GM19043 (cell line): ENCODE measurements at regions not wholly inside any gene's neighbourhood (a gene's known extent, or its start where the extent isn't known, plus 50 kb on each side); places are given as distances from the start of the nearest gene placed in this dataset.
"Not testable (repeated sequence)": the region's sequence is repeated elsewhere in the genome, so short reads cannot be mapped to it uniquely, and the experiment has no call there.

Experiments
- ATAC-seq: cut with Tn5 transposase; IDR thresholded peaks from one replicate; pipeline ENCODE4 v1.9.1; 2021; ENCODE audit warnings: low read depth; ENCODE audit not compliant: unreplicated experiment

DNA sequence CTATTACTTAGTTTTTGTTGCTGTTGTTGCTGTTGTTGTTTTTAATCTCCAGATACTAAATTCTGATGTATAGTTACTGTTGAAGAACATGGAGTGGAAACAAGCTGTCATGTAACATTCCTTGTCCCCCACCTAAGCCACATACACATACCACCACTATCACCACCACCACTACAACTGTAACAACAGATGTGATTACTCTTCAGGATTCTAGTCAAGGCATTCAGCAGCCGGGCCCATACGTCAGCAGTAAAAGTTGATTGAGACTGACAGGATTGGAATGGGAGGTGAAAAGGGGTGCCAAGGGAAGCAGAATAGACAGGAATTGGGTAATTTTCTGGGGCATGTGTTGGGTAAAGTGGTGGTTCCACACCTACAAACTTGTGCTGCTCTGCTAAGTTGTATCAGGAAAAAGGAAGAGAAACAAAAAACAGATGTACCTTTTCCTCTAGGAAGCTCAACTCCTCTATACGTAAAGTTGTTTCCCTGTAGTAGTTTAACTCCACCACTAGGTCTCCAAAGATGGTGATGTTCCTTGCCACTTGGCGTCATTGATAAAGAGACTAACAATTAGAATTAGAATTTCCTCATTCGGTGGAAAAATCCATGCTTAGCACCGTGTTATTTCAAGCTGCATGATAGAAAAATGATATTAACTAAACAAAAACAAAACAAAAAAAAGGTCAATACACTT lies 138.6 kb downstream of the ARRDC3 start:
- ATAC-seq: no peak

DNA sequence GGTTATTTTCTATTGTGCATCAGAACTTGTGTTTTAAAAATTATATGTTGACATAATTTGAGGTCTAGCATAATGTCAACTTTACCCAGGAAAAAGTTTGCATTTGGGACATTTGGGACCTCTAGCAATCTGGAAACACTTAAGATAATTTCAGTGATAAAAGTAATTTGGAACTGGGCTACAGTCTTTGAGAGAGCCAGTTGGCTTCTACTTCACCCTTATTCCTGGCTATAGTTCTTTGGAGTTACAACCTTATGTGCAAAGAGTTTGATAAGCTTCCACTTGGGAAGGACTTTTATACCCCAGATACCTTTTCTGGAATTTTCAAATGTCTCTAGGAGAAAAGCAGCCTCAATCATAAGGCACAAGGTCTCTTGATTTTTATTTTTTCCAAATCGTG lies 139.3 kb downstream of the ARRDC3 start:
- ATAC-seq: no peak

DNA sequence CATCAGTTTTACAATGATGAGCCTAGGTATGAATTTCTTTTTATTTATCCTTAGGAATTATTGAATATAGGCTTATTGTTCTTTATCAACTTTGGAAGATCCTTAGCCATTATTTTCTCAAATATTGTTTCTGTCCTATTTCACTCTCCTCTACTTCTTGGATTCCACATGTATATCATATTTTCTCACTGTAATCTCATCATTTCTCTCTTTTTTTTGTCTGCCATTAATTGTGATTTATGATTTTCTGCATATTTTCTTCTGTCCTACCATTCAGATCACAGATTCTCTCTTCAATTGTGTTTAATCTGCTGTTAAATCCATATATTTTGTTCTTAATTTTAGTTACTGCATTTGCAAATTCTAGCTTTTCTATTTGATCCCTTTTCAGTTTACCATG lies 139.8 kb downstream of the ARRDC3 start:
- no peak for ATAC-seq

DNA sequence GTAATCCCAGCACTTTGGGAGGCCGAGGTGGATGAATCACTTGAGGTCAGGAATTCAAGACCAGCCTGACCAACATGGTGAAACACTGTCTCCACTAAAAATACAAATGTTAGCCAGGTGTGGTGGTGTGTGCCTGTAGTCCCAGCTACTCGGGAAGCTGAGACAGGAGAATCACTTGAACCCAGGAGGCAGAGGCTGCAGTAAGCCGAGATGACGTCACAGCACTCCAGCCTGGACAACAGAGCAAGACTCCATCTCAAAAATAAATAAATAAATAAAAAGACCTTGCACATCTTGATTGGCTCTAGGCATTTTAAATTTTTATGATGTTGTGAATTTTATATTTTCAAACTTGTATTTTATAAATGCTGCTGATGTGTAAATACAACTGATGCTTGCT lies 141.7 kb downstream of the ARRDC3 start:
- ATAC-seq: not testable (repeated sequence)

DNA sequence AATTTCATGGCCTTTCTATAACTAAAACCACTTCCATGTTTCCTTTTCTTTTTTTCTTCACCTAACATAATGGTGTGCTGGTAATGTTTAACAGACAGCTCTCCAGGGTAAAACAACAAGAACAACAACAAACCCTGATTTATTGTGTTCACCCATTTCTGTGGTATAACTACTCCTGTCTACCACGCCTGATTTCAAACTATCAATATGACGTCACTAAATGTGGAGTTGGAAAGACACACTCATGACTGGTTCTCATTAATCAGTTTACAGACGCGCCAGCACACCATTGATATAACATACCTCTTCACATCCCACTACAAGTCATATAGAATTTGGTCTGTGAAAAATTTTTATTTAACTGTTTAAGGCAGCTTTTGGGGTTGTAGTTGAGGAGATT lies 142.9 kb downstream of the ARRDC3 start:
- ATAC-seq: no peak

DNA sequence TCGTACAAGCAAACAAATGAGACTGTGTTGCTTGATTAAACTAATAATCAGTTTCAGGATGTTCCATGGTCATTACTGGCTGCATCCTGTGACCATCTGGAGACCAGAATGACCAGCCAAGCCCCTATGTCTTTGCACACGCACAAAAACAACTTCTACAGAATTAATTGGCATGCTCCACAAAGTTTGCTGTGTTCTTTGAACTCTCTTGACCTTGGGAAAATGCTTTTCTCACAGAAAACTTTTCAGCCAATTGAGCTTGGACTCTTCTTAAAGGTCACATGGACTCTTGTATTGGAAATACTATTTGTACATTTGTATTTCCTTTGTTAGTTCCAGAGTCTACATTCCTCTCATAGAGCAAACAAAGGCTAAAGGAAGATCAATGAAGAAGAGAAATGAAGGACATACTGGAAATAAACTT lies 147.8 kb downstream of the ARRDC3 start:
- ATAC-seq: no peak

DNA sequence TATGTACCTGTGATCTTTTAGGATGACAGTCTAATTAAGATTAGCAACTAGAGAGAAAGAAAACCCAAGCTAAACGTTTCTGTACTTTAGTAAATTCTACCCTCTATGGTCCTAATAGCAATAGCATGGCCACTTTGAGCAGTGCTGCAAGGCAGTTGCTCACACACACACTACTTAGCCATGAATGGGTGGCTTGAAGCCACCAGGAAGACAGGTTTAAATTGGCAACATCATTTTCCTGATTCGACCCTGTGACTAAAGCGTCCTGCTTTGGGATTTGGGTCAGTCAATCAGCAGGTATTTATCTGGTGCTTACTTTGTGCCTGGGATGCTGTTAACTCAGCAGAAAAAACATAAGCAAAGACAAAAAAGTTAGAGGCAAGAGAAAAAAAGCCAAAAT lies 150.6 kb downstream of the ARRDC3 start:
- no peak for ATAC-seq

DNA sequence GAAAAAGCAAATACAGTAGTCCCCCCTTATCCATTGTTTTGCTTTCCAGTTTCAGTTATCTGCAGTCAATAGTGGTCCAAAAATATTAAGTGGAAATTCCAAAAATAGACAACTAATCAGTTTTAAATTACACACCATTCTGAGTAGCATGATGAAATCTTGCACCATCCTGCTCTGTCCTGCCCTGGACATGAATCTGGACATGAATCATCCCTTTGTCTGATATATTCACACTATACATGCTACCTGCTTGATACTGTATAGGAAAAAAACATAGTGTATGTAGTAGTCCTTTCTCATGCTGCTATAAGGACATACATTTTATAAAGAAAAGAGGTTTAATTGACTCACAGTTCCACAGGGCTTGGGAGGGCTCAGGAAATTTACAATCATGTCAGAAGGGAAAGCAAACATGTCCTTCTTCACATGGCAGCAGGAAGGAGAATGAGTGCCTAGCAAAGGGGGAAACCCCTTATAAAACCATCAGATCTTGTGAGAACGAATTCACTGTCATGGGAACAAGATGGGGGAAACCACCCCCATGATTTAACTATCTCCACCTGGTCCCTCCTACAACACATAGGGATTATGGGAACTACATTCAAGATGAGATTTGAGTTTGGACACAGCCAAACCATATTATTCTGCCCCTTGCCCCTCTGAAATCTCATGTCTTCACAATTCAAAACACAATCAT lies 153.9 kb downstream of the ARRDC3 start:
- ATAC-seq: no peak

DNA sequence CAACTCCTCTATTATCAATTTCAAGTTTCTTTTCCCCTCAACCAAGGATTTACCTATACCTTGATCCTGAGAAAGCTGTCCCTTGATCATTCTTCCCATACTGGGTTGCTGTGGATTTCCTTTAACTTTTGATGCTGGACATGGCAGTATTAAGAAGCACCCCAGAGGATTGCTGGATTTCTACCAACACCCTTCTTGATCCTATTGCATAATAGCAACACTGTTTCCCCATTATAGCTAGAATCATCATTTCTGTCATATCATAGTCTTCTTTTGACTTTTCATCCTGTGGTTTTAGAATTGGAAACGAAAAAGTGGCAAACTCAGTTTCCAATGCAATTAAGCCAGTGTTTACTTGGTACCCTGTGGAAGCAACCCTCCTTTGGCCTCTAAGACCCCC lies 154.9 kb downstream of the ARRDC3 start:
- no peak for ATAC-seq

DNA sequence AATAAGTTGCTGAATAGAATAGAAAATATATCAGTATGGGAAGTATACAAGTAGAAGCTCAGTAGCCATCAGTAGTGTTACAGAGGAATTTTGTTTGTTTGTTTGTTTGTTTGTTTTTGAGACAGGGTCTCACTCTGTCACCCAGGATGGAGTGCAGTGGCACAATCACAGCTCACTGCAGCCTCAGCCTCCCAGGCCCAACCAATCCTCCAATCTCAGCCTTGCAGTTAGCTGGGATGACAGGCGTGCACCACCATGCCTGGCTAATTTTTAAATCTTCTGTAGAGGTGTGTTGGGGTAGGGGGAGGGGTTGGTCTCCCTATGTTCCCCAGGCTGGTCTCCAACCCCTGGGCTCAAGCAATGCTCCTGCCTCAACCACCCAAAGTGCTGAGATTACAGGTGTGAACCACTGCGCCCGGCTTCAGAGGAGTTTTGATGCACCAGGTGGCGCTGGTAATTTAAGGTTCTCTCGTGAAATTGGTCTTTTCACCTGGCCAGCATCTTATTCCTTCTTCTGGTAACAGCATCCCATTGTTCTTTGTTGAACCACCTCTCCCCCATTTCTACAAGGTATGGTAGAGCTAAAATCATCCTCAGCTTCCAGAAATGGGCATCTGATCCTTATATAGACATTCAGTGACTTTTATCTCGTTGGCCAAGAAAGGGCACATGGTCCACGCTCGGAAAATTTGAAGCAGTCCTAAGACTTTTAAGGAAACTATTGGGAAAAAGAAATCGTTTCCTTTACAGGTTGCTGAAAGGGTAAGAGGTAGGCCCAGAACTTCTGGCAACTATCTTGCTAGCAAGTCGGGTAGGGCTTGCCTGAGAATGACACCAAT lies 157.1 kb downstream of the ARRDC3 start:
- ATAC-seq: peak; percentile 83

DNA sequence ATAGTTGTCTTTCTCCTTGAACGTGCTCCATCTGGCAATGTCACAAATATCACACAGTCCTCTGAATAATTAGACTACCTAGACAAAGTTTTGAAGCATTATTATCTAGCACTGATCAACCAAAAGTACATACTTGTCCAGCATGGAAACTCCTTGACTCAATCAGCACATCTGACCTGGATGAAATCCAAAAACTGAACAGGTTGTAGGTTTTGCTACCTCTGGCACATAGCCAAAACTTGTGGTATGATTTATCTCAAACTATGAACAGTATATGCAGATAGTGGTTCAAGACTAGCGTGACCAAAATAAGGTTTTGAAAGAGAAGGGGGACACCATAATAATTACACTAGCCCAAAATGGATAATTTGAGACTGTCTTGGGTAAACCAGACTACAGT lies 158.1 kb downstream of the ARRDC3 start:
- ATAC-seq: no peak

DNA sequence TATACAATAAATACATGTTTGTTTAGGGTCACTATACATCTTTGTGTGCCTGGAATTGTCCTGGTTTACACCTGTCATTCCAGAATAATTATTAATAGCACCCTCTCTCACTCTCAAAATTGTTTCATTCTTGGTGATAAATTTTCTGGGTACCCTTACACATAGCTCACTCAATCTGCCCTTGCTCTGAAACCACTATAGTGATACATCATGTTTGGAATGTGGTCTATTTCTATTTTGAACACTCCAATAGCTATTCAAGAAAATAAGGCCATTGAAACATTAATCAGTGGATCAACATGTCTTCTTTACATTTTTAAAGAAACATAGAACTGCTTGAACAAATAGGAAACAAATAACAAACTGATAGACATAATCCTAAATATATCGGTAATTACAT lies 158.7 kb downstream of the ARRDC3 start:
- no peak for ATAC-seq

DNA sequence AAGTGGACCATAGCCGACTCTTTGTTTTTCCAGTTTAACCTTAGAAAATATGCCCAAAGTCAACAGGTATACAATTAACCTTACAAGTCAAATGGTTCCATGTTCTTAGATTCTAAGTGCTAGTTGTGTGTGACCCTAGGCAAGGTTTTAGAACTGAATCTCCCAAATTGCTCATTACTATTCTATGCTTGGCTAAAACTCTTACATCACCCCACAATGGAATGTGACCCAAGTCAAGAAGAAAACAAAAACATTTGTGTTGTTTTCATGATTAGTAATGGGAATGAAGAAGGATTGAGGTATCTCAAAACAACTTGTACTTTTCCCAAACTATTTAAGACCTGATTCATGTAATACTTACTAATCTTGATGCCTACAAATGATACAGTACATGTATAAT lies 159.2 kb downstream of the ARRDC3 start:
- no peak for ATAC-seq

DNA sequence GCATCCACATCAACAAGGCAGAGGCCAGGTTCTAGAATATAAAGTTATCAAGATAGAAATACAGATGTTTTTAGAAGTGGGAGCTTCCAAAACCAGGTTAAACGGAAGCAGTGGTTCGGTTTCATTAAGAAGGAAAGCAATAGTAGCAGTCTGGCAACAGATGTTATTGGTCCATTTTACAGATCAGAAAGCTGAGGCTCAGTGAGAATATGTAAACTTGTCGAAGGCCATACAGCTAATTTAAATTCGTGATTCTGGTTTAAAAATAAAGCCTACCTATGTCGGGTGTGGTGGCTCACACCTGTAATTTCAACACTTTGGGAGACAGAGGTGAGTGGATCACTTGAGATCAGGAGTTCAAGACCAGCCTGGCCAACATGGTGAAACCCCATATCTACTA lies 160.6 kb downstream of the ARRDC3 start:
- ATAC-seq: no peak

DNA sequence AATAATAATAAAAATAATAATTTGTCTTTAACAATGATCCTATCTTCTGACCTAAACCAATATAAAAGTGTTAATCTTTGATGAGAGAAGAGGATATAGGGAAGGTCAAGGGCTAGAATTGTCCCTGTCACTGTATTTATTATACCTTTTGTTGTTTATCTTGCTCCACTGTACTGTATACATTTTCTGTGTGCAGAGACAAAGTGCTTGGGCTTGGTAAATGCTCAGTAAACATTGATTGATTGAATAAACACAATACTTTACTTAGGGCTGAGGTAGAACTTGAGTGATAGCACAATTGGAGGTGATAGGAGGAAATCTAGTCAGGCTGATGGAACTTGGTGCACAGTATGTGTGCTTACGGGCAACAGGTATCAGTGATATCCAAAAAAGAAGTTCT lies 161.2 kb downstream of the ARRDC3 start:
- ATAC-seq: no peak

DNA sequence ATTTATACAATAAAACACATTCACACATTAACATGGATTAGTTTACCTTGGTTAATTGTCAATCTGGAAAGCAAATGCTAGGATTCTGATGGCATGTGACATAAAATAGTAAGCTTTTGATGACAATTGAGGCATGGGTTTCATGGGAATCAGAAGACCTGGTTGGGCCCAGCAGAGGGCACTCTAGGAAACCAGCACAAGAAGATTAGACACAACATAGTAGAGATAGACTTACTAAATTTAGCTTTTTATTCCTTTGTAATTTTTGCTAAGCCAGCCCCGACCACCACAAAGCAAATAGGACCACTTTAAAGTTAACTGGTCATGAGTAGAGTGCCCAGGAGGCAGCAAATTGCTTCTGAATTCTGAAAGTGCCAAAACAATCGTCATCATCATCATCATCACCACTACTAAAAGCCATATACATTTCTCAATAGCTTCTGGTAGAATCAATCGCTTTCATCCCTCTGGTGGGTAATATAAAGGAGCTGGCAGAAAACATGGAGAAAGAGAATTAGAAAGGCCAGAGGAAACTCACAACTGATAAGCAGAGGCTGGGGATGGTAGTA lies 163.2 kb downstream of the ARRDC3 start:
- no peak for ATAC-seq

DNA sequence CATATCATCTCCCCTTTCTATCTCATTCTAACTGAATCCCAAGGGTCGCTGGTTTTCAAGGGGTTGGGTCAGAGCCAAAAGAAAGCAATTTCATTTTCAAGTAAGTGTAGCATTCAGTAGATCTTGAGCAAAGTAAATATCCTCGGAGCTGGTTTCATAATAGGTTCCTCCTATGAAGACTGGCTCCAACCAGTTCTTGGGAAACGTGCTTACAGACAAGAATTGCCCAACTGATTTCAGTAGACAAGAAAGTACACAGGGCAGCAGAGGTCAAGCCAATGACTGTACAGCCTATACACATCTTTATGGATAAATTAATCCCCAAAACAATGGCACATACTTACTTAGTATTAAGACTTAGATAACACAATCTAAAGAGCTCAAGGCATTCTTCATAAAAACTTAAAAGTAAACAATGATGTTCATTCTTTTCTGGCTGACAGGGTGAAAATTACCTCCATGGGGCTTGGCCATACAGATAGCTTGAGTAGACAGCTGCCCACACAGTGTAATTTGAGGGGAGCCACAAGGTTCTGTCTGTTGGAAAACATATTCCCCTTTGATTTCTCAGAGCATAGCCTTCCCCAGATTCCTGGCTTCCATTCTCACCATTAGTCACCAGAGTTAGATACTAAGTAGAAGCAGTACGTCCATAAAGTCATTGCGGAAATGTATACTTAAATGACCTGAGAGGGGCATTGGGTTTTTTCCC lies 163.9 kb downstream of the ARRDC3 start:
- no peak for ATAC-seq

DNA sequence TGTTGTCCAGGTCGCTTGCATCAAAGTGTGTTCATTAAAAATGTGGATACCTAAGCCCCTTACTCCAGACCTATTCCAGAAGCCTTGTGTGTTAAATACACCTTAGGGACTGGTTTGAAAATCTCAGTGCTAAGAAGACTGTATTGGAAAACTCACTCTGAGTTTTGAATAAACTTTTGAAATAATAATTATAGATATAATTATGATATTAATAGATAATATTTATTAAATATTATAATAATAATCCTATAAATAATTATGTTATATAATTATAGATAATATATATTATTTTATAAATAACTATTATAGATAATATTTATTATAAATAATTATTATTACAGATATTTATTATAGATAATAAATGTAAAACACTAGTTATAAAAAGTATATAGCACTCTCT lies 165.3 kb downstream of the ARRDC3 start:
- no peak for ATAC-seq

DNA sequence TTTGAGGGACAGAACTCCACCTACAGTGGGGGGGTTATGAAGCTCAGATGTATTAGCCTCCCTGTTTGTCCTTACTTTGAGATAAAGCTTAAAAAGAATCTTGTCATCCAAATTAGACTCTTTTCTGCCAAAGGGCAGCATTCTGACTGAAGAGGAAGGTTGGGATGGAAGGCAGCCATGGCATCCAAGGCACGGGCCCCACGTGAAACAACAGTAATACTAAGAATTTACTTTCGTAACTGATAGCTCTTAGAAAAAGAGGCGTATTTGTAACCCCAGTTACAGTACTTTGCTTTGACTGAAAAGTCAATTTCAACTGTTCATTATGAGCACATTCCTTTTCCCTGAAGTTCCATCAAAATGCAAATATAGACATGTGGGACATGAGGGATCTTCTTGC lies 168.5 kb downstream of the ARRDC3 start:
- no peak for ATAC-seq
